Esophagus (tissue), 2 donors: ENCODE measurements at regions not wholly inside any gene's neighbourhood (a gene's known extent, or its start where the extent isn't known, plus 50 kb on each side); places are given as distances from the start of the nearest gene placed in this dataset.
"Not testable (repeated sequence)": the region's sequence is repeated elsewhere in the genome, so short reads cannot be mapped to it uniquely, and the experiment has no call there.

Source experiments
- H3K27ac ChIP-seq, 2 donors: one replicate each; pipeline ENCODE4 v1.5.1; 2013; ENCODE audit warnings: low read depth in 2 of 2, mild to moderate bottlenecking in 2 of 2, inconsistent platforms in 1 of 2, low read length in 1 of 2, moderate library complexity in 1 of 2
- H3K27me3 ChIP-seq, 2 donors: one replicate each; pipeline ENCODE4 v1.6.1; 2013; ENCODE audit warnings: low read length in 2 of 2, control low read depth in 1 of 2, mild to moderate bottlenecking in 1 of 2; ENCODE audit not compliant: insufficient read depth in 2 of 2, control insufficient read depth in 1 of 2
- H3K36me3 ChIP-seq, 2 donors: one replicate each; pipeline ENCODE4 v1.6.1; 2013; ENCODE audit warnings: low read length in 1 of 2; ENCODE audit not compliant: control insufficient read depth in 2 of 2, insufficient read depth in 2 of 2
- H3K4me1 ChIP-seq, 2 donors: one replicate each; pipeline ENCODE4 v1.6.1; 2013; ENCODE audit warnings: low read length in 1 of 2; ENCODE audit not compliant: control insufficient read depth in 2 of 2, insufficient read depth in 2 of 2
- H3K4me3 ChIP-seq, 2 donors: one replicate each; pipeline ENCODE4 v1.5.1; 2013; ENCODE audit warnings: low read length in 2 of 2, mild to moderate bottlenecking in 2 of 2, low read depth in 1 of 2, moderate library complexity in 1 of 2
- H3K9me3 ChIP-seq, 2 donors: one replicate each; pipeline ENCODE4 v1.6.1; 2013; ENCODE audit warnings: mild to moderate bottlenecking in 2 of 2, low read depth in 1 of 2, low read length in 1 of 2, moderate library complexity in 1 of 2; ENCODE audit not compliant: control insufficient read depth in 2 of 2, insufficient read depth in 1 of 2
- WGBS, 2 donors: extraction: QIAGEN DNeasy Blood & Tissue Kit; methylation state at CpG; one replicate each; pipeline ENCODE4 v1.1.7; 2013; 5-methylcytosine and 5-hydroxymethylcytosine counted together
- donor health status: healthy with polysubstance abuse.
- donor health status: Bipolar disorder and iron deficiency.

- Histone ChIP-seq H3K27ac (no peak overlapping the region), H3K9me3 (peaks cover 5 to 12% of the 10 kb centered on the region in 2 donors), H3K27me3 (no peaks in the 10 kb centered on the region), H3K4me1 (no peaks in the 10 kb centered on the region), H3K36me3 (no peaks in the 10 kb centered on the region), H3K4me3 (no peak overlapping the region)
- WGBS, 2 donors, result 82 to 83% methylated on average over 7 of the region's 7 CpGs
Measured at GRCh38 chr9:74073897-74074296, 423.2 kb upstream of the RORB start.

GRCh38 chr9:74078647-74079046 is 418.5 kb upstream of the RORB start:
- H3K9me3 ChIP-seq, result peaks cover 5 to 10% of the 10 kb centered on the region in 2 donors
- H3K36me3 ChIP-seq, result no peaks in the 10 kb centered on the region
- H3K27ac ChIP-seq, result no peak overlapping the region
- no peak overlapping the region for H3K4me3 ChIP-seq
- H3K27me3 ChIP-seq, result no peaks in the 10 kb centered on the region
- no peaks in the 10 kb centered on the region for H3K4me1 ChIP-seq

GRCh38 chr9:74080652-74081051 is 416.5 kb upstream of the RORB start:
- 94 to 95% methylated on average over 4 of the region's 4 CpGs for WGBS, 2 donors
- H3K4me3 ChIP-seq, H3K9me3 ChIP-seq: not testable (repeated sequence)

GRCh38 chr9:74083681-74084433 is 413.3 kb upstream of the RORB start:
- Histone ChIP-seq H3K4me3 (no peak overlapping the region), H3K36me3 (no peaks in the 10 kb centered on the region), H3K9me3 (no peaks in the 10 kb centered on the region), H3K27ac (no peak overlapping the region), H3K4me1 (no peaks in the 10 kb centered on the region), H3K27me3 (no peaks in the 10 kb centered on the region)
- WGBS, 2 donors, result 72 to 81% methylated on average over 2 of the region's 2 CpGs

More at GRCh38 chr9:74080652-74081051, 416.5 kb upstream of the RORB start:
- not testable (repeated sequence) for H3K36me3 ChIP-seq, H3K27ac ChIP-seq, H3K27me3 ChIP-seq, H3K4me1 ChIP-seq

- not testable (repeated sequence) for H3K4me1 ChIP-seq, H3K27me3 ChIP-seq, H3K36me3 ChIP-seq, H3K27ac ChIP-seq, H3K4me3 ChIP-seq, H3K9me3 ChIP-seq
- WGBS, 2 donors, result 79 to 85% methylated on average over 6 to 8 of the region's 8 CpGs
Measured at GRCh38 chr9:74085384-74086037, 411.6 kb upstream of the RORB start.

- 67 to 81% methylated on average over 2 to 3 of the region's 3 CpGs for WGBS, 2 donors
- not testable (repeated sequence) for H3K4me1 ChIP-seq, H3K27me3 ChIP-seq
Measured at GRCh38 chr9:74090921-74091320, 406.2 kb upstream of the RORB start.

GRCh38 chr9:74092491-74092834 is 404.7 kb upstream of the RORB start:
- no peak overlapping the region for H3K27ac ChIP-seq
- no peaks in the 10 kb centered on the region for H3K27me3 ChIP-seq
- H3K36me3 ChIP-seq, result no peaks in the 10 kb centered on the region
- H3K4me3 ChIP-seq, result no peak overlapping the region
- no peaks in the 10 kb centered on the region for H3K9me3 ChIP-seq
- WGBS, 2 donors, result 79 to 84% methylated on average over 1 of the region's 1 CpG
- H3K4me1 ChIP-seq, result no peaks in the 10 kb centered on the region

More at GRCh38 chr9:74090921-74091320, 406.2 kb upstream of the RORB start:
- not testable (repeated sequence) for H3K36me3 ChIP-seq, H3K4me3 ChIP-seq, H3K9me3 ChIP-seq, H3K27ac ChIP-seq

GRCh38 chr9:74094037-74094436 is 403.1 kb upstream of the RORB start:
- not testable (repeated sequence) for H3K27me3 ChIP-seq, H3K4me1 ChIP-seq, H3K36me3 ChIP-seq, H3K4me3 ChIP-seq, H3K27ac ChIP-seq, H3K9me3 ChIP-seq
- WGBS, 2 donors, result 82 to 86% methylated on average over 1 of the region's 1 CpG

- H3K27me3 ChIP-seq, result no peaks in the 10 kb centered on the region
- WGBS, 2 donors, result 90% methylated on average over 1 of the region's 1 CpG
- no peaks in the 10 kb centered on the region for H3K4me1 ChIP-seq
- H3K4me3 ChIP-seq, result no peak overlapping the region
- H3K27ac ChIP-seq, result no peak overlapping the region
- H3K9me3 ChIP-seq, result no peaks in the 10 kb centered on the region
- H3K36me3 ChIP-seq, result no peaks in the 10 kb centered on the region
Measured at GRCh38 chr9:74094766-74095165, 402.4 kb upstream of the RORB start.

GRCh38 chr9:74095925-74096324 is 401.2 kb upstream of the RORB start:
- 80 to 89% methylated on average over 2 of the region's 2 CpGs for WGBS, 2 donors
- no peaks in the 10 kb centered on the region for H3K36me3 ChIP-seq

More at GRCh38 chr9:74095925-74096324, 401.2 kb upstream of the RORB start:
- H3K27ac ChIP-seq, result no peak overlapping the region
- no peak overlapping the region for H3K4me3 ChIP-seq
- H3K9me3 ChIP-seq, result no peaks in the 10 kb centered on the region
- no peaks in the 10 kb centered on the region for H3K4me1 ChIP-seq
- no peaks in the 10 kb centered on the region for H3K27me3 ChIP-seq
